ENCODE measurements at regions not wholly inside any gene's neighbourhood (a gene's known extent, or its start where the extent isn't known, plus 50 kb on each side); places are given as distances from the start of the nearest gene placed in this dataset.

DNA sequence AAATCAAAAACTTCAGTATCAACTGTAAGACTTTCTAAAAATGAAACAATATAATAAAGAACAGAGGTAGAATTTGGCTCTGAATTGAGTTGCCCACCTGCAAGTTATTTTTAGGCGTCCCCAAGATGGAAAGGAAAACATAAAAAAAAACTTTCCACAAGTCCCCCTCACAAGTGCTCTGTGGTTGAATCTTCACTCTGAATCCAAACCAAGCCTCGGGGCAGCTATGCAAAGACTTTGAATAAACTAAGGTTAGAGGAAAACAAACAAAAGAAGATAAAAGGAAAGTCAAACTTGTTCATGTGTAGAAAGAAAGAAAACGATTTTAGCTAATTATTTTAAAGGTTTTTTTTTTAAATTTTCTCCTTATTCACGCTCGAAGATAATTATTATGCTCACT lies 372.4 kb upstream of the SLIT2 start:
- TF ChIP-seq ESRRG (CRISPR knock-in tag; IDR thresholded peaks at IDR 0.05) (no peak), ZC3H10 (CRISPR knock-in tag; IDR thresholded peaks at IDR 0.05) (no peak), SNAI2 (CRISPR knock-in tag; IDR thresholded peaks at IDR 0.05) (no peak), ZFP30 (CRISPR knock-in tag; IDR thresholded peaks at IDR 0.05) (no peak), BACH2 (CRISPR knock-in tag; IDR thresholded peaks at IDR 0.05; ENCODE audit: borderline replicate concordance) (no peak), PPARA (CRISPR knock-in tag; IDR thresholded peaks at IDR 0.05; ENCODE audit: borderline replicate concordance) (no peak), TOX (CRISPR knock-in tag; IDR thresholded peaks at IDR 0.05; ENCODE audit: borderline replicate concordance) (no peak), ARNTL (CRISPR knock-in tag; IDR thresholded peaks at IDR 0.05; ENCODE audit: borderline replicate concordance, low read depth) (no peak), RARB (CRISPR knock-in tag; IDR thresholded peaks at IDR 0.05) (no peak), ZNF8 (CRISPR knock-in tag; IDR thresholded peaks at IDR 0.05) (no peak), CSDC2 (CRISPR knock-in tag; IDR thresholded peaks at IDR 0.05) (no peak), TCF4 (CRISPR knock-in tag; IDR thresholded peaks at IDR 0.05; ENCODE audit: borderline replicate concordance) (no peak), GLIS3 (CRISPR knock-in tag; IDR thresholded peaks at IDR 0.05) (no peak), ZFP3 (CRISPR knock-in tag; IDR thresholded peaks at IDR 0.05) (no peak), ZNF565 (CRISPR knock-in tag; conservative IDR thresholded peaks at IDR 0.05; ENCODE audit: low read depth) (no peak)
- TF ChIP-seq, protein P1, sequence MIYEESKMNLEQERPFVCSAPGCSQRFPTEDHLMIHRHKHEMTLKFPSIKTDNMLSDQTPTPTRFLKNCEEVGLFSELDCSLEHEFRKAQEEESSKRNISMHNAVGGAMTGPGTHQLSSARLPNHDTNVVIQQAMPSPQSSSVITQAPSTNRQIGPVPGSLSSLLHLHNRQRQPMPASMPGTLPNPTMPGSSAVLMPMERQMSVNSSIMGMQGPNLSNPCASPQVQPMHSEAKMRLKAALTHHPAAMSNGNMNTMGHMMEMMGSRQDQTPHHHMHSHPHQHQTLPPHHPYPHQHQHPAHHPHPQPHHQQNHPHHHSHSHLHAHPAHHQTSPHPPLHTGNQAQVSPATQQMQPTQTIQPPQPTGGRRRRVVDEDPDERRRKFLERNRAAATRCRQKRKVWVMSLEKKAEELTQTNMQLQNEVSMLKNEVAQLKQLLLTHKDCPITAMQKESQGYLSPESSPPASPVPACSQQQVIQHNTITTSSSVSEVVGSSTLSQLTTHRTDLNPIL (CRISPR knock-in tag; IDR thresholded peaks at IDR 0.05; ENCODE audit: low read depth): no peak
- TF ChIP-seq, protein P2, sequence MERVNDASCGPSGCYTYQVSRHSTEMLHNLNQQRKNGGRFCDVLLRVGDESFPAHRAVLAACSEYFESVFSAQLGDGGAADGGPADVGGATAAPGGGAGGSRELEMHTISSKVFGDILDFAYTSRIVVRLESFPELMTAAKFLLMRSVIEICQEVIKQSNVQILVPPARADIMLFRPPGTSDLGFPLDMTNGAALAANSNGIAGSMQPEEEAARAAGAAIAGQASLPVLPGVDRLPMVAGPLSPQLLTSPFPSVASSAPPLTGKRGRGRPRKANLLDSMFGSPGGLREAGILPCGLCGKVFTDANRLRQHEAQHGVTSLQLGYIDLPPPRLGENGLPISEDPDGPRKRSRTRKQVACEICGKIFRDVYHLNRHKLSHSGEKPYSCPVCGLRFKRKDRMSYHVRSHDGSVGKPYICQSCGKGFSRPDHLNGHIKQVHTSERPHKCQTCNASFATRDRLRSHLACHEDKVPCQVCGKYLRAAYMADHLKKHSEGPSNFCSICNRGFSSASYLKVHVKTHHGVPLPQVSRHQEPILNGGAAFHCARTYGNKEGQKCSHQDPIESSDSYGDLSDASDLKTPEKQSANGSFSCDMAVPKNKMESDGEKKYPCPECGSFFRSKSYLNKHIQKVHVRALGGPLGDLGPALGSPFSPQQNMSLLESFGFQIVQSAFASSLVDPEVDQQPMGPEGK (CRISPR knock-in tag; IDR thresholded peaks at IDR 0.05; ENCODE audit: borderline replicate concordance): no peak
- TF ChIP-seq, protein P3, sequence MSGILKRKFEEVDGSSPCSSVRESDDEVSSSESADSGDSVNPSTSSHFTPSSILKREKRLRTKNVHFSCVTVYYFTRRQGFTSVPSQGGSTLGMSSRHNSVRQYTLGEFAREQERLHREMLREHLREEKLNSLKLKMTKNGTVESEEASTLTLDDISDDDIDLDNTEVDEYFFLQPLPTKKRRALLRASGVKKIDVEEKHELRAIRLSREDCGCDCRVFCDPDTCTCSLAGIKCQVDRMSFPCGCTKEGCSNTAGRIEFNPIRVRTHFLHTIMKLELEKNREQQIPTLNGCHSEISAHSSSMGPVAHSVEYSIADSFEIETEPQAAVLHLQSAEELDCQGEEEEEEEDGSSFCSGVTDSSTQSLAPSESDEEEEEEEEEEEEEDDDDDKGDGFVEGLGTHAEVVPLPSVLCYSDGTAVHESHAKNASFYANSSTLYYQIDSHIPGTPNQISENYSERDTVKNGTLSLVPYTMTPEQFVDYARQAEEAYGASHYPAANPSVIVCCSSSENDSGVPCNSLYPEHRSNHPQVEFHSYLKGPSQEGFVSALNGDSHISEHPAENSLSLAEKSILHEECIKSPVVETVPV (CRISPR knock-in tag; IDR thresholded peaks at IDR 0.05): no peak
- TF ChIP-seq, protein P4, sequence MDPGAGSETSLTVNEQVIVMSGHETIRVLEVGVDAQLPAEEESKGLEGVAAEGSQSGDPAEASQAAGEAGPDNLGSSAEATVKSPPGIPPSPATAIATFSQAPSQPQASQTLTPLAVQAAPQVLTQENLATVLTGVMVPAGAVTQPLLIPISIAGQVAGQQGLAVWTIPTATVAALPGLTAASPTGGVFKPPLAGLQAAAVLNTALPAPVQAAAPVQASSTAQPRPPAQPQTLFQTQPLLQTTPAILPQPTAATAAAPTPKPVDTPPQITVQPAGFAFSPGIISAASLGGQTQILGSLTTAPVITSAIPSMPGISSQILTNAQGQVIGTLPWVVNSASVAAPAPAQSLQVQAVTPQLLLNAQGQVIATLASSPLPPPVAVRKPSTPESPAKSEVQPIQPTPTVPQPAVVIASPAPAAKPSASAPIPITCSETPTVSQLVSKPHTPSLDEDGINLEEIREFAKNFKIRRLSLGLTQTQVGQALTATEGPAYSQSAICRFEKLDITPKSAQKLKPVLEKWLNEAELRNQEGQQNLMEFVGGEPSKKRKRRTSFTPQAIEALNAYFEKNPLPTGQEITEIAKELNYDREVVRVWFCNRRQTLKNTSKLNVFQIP (CRISPR knock-in tag; IDR thresholded peaks at IDR 0.05; ENCODE audit: borderline replicate concordance, low read depth): no peak
- TF ChIP-seq, protein P5, sequence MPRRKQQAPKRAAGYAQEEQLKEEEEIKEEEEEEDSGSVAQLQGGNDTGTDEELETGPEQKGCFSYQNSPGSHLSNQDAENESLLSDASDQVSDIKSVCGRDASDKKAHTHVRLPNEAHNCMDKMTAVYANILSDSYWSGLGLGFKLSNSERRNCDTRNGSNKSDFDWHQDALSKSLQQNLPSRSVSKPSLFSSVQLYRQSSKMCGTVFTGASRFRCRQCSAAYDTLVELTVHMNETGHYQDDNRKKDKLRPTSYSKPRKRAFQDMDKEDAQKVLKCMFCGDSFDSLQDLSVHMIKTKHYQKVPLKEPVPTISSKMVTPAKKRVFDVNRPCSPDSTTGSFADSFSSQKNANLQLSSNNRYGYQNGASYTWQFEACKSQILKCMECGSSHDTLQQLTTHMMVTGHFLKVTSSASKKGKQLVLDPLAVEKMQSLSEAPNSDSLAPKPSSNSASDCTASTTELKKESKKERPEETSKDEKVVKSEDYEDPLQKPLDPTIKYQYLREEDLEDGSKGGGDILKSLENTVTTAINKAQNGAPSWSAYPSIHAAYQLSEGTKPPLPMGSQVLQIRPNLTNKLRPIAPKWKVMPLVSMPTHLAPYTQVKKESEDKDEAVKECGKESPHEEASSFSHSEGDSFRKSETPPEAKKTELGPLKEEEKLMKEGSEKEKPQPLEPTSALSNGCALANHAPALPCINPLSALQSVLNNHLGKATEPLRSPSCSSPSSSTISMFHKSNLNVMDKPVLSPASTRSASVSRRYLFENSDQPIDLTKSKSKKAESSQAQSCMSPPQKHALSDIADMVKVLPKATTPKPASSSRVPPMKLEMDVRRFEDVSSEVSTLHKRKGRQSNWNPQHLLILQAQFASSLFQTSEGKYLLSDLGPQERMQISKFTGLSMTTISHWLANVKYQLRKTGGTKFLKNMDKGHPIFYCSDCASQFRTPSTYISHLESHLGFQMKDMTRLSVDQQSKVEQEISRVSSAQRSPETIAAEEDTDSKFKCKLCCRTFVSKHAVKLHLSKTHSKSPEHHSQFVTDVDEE (CRISPR knock-in tag; IDR thresholded peaks at IDR 0.05): no peak

DNA sequence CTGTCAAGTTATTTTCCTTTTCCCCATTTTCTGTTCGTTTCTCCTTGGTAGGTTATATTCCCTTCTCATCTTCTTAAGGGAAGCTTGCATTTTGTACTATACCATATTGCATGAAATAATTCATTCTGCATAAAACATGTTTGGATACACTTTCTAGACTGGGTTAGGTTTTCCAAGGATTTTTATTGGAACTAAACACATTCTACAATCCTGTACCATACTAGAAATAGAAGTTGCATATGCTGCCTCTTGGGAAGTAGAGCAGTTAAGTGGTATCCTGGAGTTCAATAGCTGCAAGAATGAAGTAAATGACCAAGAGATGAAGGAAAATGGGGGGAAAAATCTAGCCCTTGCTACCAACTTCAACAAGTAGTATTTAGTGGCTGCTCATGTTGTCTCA lies 393.7 kb upstream of the SLIT2 start:
- ATAC-seq: no peak
- TF ChIP-seq, protein P3 (CRISPR knock-in tag; IDR thresholded peaks at IDR 0.05): no peak
- TF ChIP-seq ZNF565 (CRISPR knock-in tag; conservative IDR thresholded peaks at IDR 0.05; ENCODE audit: low read depth) (no peak), ZFP30 (CRISPR knock-in tag; IDR thresholded peaks at IDR 0.05) (no peak), RARB (CRISPR knock-in tag; IDR thresholded peaks at IDR 0.05) (no peak), ZNF70 (CRISPR knock-in tag; IDR thresholded peaks at IDR 0.05) (no peak), BACH2 (CRISPR knock-in tag; IDR thresholded peaks at IDR 0.05; ENCODE audit: borderline replicate concordance) (no peak), PPARA (CRISPR knock-in tag; IDR thresholded peaks at IDR 0.05; ENCODE audit: borderline replicate concordance) (no peak), ISL1 (CRISPR knock-in tag; IDR thresholded peaks at IDR 0.05) (no peak), ESRRG (CRISPR knock-in tag; IDR thresholded peaks at IDR 0.05) (no peak), OSR1 (CRISPR knock-in tag; IDR thresholded peaks at IDR 0.05) (no peak), TCF4 (CRISPR knock-in tag; IDR thresholded peaks at IDR 0.05; ENCODE audit: borderline replicate concordance) (no peak), CSDC2 (CRISPR knock-in tag; IDR thresholded peaks at IDR 0.05) (no peak), SNAI2 (CRISPR knock-in tag; IDR thresholded peaks at IDR 0.05) (no peak)
- TF ChIP-seq, protein P4 (CRISPR knock-in tag; IDR thresholded peaks at IDR 0.05; ENCODE audit: borderline replicate concordance, low read depth): no peak
- TF ChIP-seq, protein P5 (CRISPR knock-in tag; IDR thresholded peaks at IDR 0.05): no peak

More for the DNA sequence above, 372.4 kb upstream of the SLIT2 start:
- no peak for ATAC-seq

Data from SK-N-SH treated with all-trans-retinoic acid at 6 μM for 48 hours (cell line).